PFSK-1 (cell line): ENCODE measurements at regions not wholly inside any gene's neighbourhood (a gene's known extent, or its start where the extent isn't known, plus 50 kb on each side); places are given as distances from the start of the nearest gene placed in this dataset.

ENCODE experiments used
- FOXP2 ChIP-seq: optimal IDR thresholded peaks from 2 replicates; pipeline ENCODE3; 2011; ENCODE audit warnings: borderline replicate concordance, control low read depth, inconsistent platforms; ENCODE audit not compliant: insufficient read depth; ENCODE audit errors: extremely low read length, extremely low read depth
- POLR2AphosphoS5 ChIP-seq: IDR thresholded peaks from 2 replicates; pipeline ENCODE4 v1.6.1; 2012; ENCODE audit warnings: low read depth, mild to moderate bottlenecking, control low read depth, low read length, moderate library complexity
- SIN3A ChIP-seq: IDR thresholded peaks from 2 replicates; pipeline ENCODE4 v1.6.1; 2012; ENCODE audit warnings: mild to moderate bottlenecking, low read length, moderate library complexity, borderline replicate concordance; ENCODE audit not compliant: insufficient read depth
- TAF1 ChIP-seq: IDR thresholded peaks from 2 replicates; pipeline ENCODE4 v1.6.1; 2012; ENCODE audit warnings: low read length, control low read depth, borderline replicate concordance; ENCODE audit not compliant: insufficient read depth
- TF ChIP-seq, protein P1 (sequence below), 2 experiments: IDR thresholded peaks; 2 replicates each; pipeline versions ENCODE4 v1.6.1 to v1.8.0; 2011 to 2012; ENCODE audit warnings: low read depth in 2 of 2, low read length in 2 of 2, control low read depth in 1 of 2, inconsistent platforms in 1 of 2, mild to moderate bottlenecking in 1 of 2, moderate library complexity in 1 of 2; ENCODE audit not compliant: insufficient read depth in 1 of 2

GRCh38 chr7:42534441-42534840, 297.4 kb upstream of the GLI3 start:
- TF ChIP-seq FOXP2 = no peak
- TF ChIP-seq TAF1 = no peak
- no peak for TF ChIP-seq SIN3A
- TF ChIP-seq POLR2AphosphoS5 = no peak
- TF ChIP-seq, protein P1, sequence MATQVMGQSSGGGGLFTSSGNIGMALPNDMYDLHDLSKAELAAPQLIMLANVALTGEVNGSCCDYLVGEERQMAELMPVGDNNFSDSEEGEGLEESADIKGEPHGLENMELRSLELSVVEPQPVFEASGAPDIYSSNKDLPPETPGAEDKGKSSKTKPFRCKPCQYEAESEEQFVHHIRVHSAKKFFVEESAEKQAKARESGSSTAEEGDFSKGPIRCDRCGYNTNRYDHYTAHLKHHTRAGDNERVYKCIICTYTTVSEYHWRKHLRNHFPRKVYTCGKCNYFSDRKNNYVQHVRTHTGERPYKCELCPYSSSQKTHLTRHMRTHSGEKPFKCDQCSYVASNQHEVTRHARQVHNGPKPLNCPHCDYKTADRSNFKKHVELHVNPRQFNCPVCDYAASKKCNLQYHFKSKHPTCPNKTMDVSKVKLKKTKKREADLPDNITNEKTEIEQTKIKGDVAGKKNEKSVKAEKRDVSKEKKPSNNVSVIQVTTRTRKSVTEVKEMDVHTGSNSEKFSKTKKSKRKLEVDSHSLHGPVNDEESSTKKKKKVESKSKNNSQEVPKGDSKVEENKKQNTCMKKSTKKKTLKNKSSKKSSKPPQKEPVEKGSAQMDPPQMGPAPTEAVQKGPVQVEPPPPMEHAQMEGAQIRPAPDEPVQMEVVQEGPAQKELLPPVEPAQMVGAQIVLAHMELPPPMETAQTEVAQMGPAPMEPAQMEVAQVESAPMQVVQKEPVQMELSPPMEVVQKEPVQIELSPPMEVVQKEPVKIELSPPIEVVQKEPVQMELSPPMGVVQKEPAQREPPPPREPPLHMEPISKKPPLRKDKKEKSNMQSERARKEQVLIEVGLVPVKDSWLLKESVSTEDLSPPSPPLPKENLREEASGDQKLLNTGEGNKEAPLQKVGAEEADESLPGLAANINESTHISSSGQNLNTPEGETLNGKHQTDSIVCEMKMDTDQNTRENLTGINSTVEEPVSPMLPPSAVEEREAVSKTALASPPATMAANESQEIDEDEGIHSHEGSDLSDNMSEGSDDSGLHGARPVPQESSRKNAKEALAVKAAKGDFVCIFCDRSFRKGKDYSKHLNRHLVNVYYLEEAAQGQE (IDR thresholded peaks at IDR 0.05; ENCODE audit: insufficient read depth in 1 of 2, low read depth in 2 of 2, low read length in 2 of 2) = no peak

- TF ChIP-seq POLR2AphosphoS5 (no peak), SIN3A (no peak), FOXP2 (no peak)
- TF ChIP-seq, protein P1 (IDR thresholded peaks at IDR 0.05; ENCODE audit: insufficient read depth in 1 of 2, low read depth in 2 of 2, low read length in 2 of 2) = no peak
Measured at GRCh38 chr7:42527004-42527403, 290.0 kb upstream of the GLI3 start.

DNA sequence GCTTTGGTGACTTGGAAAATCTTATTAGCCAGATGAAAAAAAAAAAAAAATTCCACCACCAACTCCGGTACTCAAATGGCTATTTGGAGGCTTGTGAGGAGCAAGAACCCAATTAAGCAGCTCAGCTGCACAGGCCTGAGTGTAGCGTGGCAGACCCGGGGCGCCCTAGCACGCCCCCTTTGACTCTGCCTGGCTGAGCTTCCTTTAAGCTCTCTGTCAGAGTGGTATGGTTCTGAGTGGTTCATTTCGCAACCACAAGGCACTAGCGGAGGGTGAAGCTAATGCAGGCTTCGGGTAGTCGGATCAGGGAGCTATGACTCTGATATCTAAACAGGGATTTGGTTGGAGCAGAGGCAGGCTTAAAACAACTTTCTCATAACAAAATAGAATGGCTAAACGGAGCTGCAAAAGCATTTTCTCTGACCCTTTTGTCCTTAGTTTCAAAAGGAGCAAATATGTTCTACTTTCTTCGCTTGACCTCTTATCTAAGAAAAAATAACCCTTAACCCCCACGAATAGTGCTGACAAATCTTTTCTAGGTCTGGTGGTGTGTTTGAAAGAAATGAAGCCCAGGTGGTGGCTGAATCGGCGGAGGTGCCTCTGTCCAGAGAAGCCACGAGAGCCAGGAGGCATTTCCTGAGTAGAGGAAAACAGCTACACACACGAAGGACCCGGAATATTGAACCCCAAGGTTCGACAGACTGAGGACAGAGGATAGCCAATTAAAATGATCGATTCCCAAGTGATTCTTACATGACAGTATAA, 285.4 kb upstream of the GLI3 start:
- TF ChIP-seq FOXP2 = no peak
- TF ChIP-seq SIN3A = no peak
- TF ChIP-seq POLR2AphosphoS5 = no peak
- no peak for TF ChIP-seq TAF1
- TF ChIP-seq, protein P1 (IDR thresholded peaks at IDR 0.05; ENCODE audit: insufficient read depth in 1 of 2, low read depth in 2 of 2, low read length in 2 of 2) = no peak

- TF ChIP-seq, protein P1 (IDR thresholded peaks at IDR 0.05; ENCODE audit: insufficient read depth in 1 of 2, low read depth in 2 of 2, low read length in 2 of 2) = no peak
- no peak for TF ChIP-seq POLR2AphosphoS5
- TF ChIP-seq TAF1 = no peak
- TF ChIP-seq SIN3A = no peak
- no peak for TF ChIP-seq FOXP2
Measured at GRCh38 chr7:42511027-42511426, 274.0 kb upstream of the GLI3 start.

- no peak for TF ChIP-seq FOXP2
- TF ChIP-seq, protein P1 (IDR thresholded peaks at IDR 0.05; ENCODE audit: insufficient read depth in 1 of 2, low read depth in 2 of 2, low read length in 2 of 2) = no peak
Measured at GRCh38 chr7:42506097-42506496, 269.1 kb upstream of the GLI3 start.
